ENCODE measurements at regions not wholly inside any gene's neighbourhood (a gene's known extent, or its start where the extent isn't known, plus 50 kb on each side); places are given as distances from the start of the nearest gene placed in this dataset.

GRCh38 chr2:118168615-118169014 lies 80.3 kb downstream of the INSIG2 start:
- TF ChIP-seq CTCF (IDR thresholded peaks at IDR 0.05; ENCODE audit: low read length) = no peak
- no peak for TF ChIP-seq EZH2 (IDR thresholded peaks at IDR 0.05; ENCODE audit: borderline replicate concordance, low read length)
